Endodermal cell (in vitro differentiated cells): ENCODE measurements at regions not wholly inside any gene's neighbourhood (a gene's known extent, or its start where the extent isn't known, plus 50 kb on each side); places are given as distances from the start of the nearest gene placed in this dataset.
A peak's percentile ranks its signal among the peaks of the same experiment; 100 is the strongest.

Experiments used
- DNase-seq: peaks from one replicate; pipeline ENCODE4 v3.0.0-alpha.2; 2017
- H3K27ac ChIP-seq: 2 replicates; pipeline ENCODE4 v1.5.1; 2013; ENCODE audit warnings: mild to moderate bottlenecking, low read depth, low read length, moderate library complexity
- H3K27me3 ChIP-seq: 2 replicates; pipeline ENCODE4 v1.6.1; 2013; ENCODE audit warnings: mild to moderate bottlenecking, low read length, moderate library complexity; ENCODE audit not compliant: insufficient read depth, control insufficient read depth, poor library complexity, severe bottlenecking
- H3K36me3 ChIP-seq: 2 replicates; pipeline ENCODE4 v1.7.0; 2013; ENCODE audit warnings: mild to moderate bottlenecking, low read length, moderate library complexity; ENCODE audit not compliant: control insufficient read depth, insufficient read depth
- H3K4me1 ChIP-seq: one replicate; pipeline ENCODE4 v1.7.0; 2013; ENCODE audit warnings: low read length; ENCODE audit not compliant: control insufficient read depth, insufficient read depth
- H3K4me3 ChIP-seq: 2 replicates; pipeline ENCODE4 v1.5.1; 2013; ENCODE audit warnings: mild to moderate bottlenecking, low read length, moderate library complexity
- H3K9ac ChIP-seq: 2 replicates; pipeline ENCODE4 v1.6.1; 2013; ENCODE audit warnings: mild to moderate bottlenecking, low read length, moderate library complexity; ENCODE audit not compliant: poor library complexity, severe bottlenecking; ENCODE audit errors: extremely low read depth
- H3K9me3 ChIP-seq: 2 replicates; pipeline ENCODE4 v1.6.1; 2013; ENCODE audit warnings: mild to moderate bottlenecking, low read length, moderate library complexity; ENCODE audit not compliant: control insufficient read depth
- H3K27ac Mint-ChIP-seq: 2 replicates; pipeline ENCODE4 v1.8.0; 2020; ENCODE audit warnings: mixed read lengths
- H3K27me3 Mint-ChIP-seq: 2 replicates; pipeline ENCODE4 v1.8.0; 2021; ENCODE audit warnings: mild to moderate bottlenecking, mixed read lengths; ENCODE audit not compliant: insufficient read depth
- H3K36me3 Mint-ChIP-seq: 2 replicates; pipeline ENCODE4 v1.8.0; 2020; ENCODE audit warnings: low read depth, mixed read lengths
- H3K4me1 Mint-ChIP-seq: 2 replicates; pipeline ENCODE4 v1.8.0; 2020; ENCODE audit warnings: mixed read lengths
- H3K4me3 Mint-ChIP-seq: 2 replicates; pipeline ENCODE4 v1.8.0; 2020; ENCODE audit warnings: mild to moderate bottlenecking, moderate library complexity, mixed read lengths
- H3K9me3 Mint-ChIP-seq: 2 replicates; pipeline ENCODE4 v1.8.0; 2020; ENCODE audit warnings: mild to moderate bottlenecking, mixed read lengths
- WGBS, 2 experiments: methylation state at CpG; one replicate each; pipeline versions ENCODE4 v1.1.5 to v1.1.7; 2013; ENCODE audit warnings: missing lambda C conversion rate in 2 of 2, mixed read lengths in 1 of 2; ENCODE audit not compliant: insufficient coverage in 1 of 2, insufficient read length in 1 of 2; 5-methylcytosine and 5-hydroxymethylcytosine counted together
- TF ChIP-seq, protein P1 (sequence below): fragments of 200-600 bp; sonication (generic); conservative IDR thresholded peaks from 2 replicates; pipeline ENCODE4 v1.5.0; 2021; ENCODE audit warnings: antibody characterized with exemption, mild to moderate bottlenecking

DNA sequence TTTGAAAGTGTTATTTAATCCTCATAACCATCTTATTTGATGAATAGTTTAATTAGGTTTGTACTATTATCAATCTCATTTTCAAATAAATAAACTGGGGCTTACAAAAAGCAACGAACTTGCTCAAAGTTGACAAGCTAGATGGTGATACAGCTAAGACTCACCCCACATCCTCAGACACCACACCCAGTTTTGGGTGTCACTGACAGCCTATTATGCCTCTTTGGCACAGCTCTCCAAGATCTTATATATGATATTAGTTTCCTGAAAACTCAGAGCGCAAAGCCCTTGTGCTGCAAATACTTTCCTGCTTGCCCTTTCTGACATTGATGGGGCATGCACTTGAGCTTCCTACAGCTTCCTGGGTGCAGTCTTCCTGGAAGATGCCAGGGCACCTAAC, 223.4 kb upstream of the GADL1 start:
- Mint-ChIP-seq H3K27ac (no peak overlapping the region), H3K27me3 (peaks cover 7% of the 10 kb centered on the region), H3K36me3 (peaks cover 4% of the 10 kb centered on the region), H3K4me1 (peaks cover 6% of the 10 kb centered on the region), H3K4me3 (no peak overlapping the region), H3K9me3 (peaks cover 20% of the 10 kb centered on the region)
- Histone ChIP-seq H3K9me3 (peaks cover 26% of the 10 kb centered on the region), H3K4me1 (peaks cover 3% of the 10 kb centered on the region), H3K27ac (no peak overlapping the region), H3K36me3 (no peaks in the 10 kb centered on the region), H3K9ac (no peak overlapping the region), H3K27me3 (no peaks in the 10 kb centered on the region), H3K4me3 (no peak overlapping the region)
- TF ChIP-seq, protein P1, sequence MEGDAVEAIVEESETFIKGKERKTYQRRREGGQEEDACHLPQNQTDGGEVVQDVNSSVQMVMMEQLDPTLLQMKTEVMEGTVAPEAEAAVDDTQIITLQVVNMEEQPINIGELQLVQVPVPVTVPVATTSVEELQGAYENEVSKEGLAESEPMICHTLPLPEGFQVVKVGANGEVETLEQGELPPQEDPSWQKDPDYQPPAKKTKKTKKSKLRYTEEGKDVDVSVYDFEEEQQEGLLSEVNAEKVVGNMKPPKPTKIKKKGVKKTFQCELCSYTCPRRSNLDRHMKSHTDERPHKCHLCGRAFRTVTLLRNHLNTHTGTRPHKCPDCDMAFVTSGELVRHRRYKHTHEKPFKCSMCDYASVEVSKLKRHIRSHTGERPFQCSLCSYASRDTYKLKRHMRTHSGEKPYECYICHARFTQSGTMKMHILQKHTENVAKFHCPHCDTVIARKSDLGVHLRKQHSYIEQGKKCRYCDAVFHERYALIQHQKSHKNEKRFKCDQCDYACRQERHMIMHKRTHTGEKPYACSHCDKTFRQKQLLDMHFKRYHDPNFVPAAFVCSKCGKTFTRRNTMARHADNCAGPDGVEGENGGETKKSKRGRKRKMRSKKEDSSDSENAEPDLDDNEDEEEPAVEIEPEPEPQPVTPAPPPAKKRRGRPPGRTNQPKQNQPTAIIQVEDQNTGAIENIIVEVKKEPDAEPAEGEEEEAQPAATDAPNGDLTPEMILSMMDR, result no peak
- WGBS, 2 experiments, result 93 to 100% methylated on average over 2 of the region's 2 CpGs
- DNase-seq, result no peak

DNA sequence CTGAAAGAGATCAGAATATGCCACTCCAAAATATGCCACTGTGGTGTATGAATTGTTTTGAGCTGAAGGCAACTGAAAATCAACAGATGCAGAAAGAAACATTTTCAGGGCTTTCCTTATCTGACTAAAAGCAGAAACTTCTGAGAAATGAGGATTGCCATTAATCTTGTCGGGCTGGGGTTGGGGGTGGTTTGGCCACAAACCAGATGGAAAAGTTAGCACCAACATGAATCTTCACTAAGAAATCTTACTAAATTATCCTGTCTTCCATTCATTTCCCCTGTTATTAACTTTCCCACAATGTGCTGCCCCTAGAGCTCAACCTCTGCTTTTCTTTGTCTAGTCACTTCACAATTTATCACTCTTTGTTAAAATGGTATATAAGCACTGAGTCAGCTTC, 229.9 kb upstream of the GADL1 start:
- peaks cover 4% of the 10 kb centered on the region for H3K4me1 ChIP-seq
- H3K4me3 ChIP-seq, result peak overlapping the region; percentile 55
- H3K36me3 ChIP-seq, result no peaks in the 10 kb centered on the region
- no peaks in the 10 kb centered on the region for H3K27me3 ChIP-seq
- H3K36me3 Mint-ChIP-seq, result peaks cover 2% of the 10 kb centered on the region
- peaks cover 41% of the 10 kb centered on the region for H3K4me1 Mint-ChIP-seq
- no peak overlapping the region for H3K27ac Mint-ChIP-seq
- no peaks in the 10 kb centered on the region for H3K27me3 Mint-ChIP-seq
- TF ChIP-seq, protein P1, result peak; percentile 33
- H3K4me3 Mint-ChIP-seq, result no peak overlapping the region
- peaks cover 32% of the 10 kb centered on the region for H3K9me3 ChIP-seq
- WGBS, 2 experiments, result 90% methylated on average over 1 of the region's 1 CpG; no CpG with 5 or more reads in 1 of the 2 experiments
- no peak for DNase-seq
- no peak overlapping the region for H3K27ac ChIP-seq
- H3K9me3 Mint-ChIP-seq, result peaks cover 14% of the 10 kb centered on the region
- no peak overlapping the region for H3K9ac ChIP-seq

DNA sequence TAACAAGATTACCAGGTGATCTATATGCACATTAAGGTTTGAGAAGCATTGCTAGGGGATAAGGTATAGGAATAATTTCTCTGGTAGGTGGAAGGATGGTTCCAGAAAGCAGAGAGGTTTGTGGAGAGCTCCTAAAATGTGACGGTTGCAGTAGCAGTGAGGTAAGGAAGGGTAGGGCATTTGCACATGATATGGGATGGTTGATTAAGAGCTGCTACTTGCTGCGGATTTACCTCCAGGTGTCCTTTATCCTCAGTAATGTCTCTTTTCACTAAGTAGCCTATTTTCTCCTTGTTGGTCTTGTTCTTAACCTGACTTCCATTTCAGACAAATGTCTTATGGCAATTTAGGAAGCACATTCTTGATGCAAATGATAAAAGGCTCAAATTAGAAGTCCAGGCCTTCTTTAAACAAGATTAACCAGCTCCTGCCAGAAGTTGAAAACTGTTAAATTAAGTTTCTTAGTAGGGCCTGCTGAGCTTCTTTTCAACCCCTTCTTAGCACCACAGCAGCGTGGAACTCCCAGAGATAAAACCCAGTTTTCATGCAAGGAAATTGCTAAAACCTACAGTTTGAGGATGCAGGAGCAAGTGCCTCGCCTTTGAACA, 231.1 kb upstream of the GADL1 start:
- Histone ChIP-seq H3K4me3 (peak overlapping the region; percentile 13), H3K9ac (no peak overlapping the region), H3K27ac (no peak overlapping the region), H3K4me1 (peaks cover 4% of the 10 kb centered on the region), H3K36me3 (no peaks in the 10 kb centered on the region), H3K27me3 (no peaks in the 10 kb centered on the region), H3K9me3 (peaks cover 29% of the 10 kb centered on the region)
- H3K4me3 Mint-ChIP-seq, result no peak overlapping the region
- TF ChIP-seq, protein P1, result no peak
- DNase-seq, result peak; percentile 49
- peaks cover 12% of the 10 kb centered on the region for H3K9me3 Mint-ChIP-seq
- H3K36me3 Mint-ChIP-seq, result peaks cover 2% of the 10 kb centered on the region
- peaks cover 4% of the 10 kb centered on the region for H3K27me3 Mint-ChIP-seq
- peak overlapping the region; percentile 9 for H3K27ac Mint-ChIP-seq
- 27 to 59% methylated on average over 4 of the region's 4 CpGs for WGBS, 2 experiments
- H3K4me1 Mint-ChIP-seq, result peaks cover 41% of the 10 kb centered on the region
